ENCODE measurements at regions not wholly inside any gene's neighbourhood (a gene's known extent, or its start where the extent isn't known, plus 50 kb on each side); places are given as distances from the start of the nearest gene placed in this dataset.

DNA sequence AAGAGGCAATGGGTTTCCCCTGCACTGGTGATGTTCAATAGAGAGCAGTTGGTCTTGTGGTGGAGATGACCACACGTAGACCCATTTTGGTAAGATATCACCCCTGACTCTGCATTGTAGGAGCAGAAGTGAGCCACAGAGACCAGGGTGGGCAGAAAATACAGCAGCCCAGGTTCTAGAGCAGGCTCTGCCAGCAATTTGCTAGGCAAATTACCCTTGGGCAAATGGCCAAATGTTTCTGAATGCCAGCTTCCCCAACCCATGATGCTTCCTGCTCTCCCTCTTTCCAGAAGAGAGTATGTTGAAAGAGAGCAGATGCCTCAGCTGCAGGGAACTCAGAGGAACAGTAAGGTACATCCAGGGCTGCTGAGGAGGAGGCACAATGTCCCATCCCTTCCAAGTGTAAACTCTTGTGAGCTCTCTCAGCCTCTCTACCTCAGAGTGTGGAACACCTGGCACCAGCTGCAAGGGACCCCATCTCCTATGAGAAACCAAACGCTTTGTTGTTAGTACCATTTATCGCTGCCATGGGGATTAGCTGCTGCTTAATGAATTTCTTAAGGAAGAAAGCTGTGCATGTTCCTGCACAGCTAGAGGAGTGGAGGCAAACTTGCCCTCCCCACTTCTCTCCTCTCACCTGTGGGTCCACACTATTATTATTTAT is 317.5 kb upstream of the MOCS1 start:
- H3K27me3 Mint-ChIP-seq, result peaks cover 10% of the 10 kb centered on the region
- no peak overlapping the region for H3K4me3 Mint-ChIP-seq
- no peaks in the 10 kb centered on the region for H3K4me1 Mint-ChIP-seq
- no peak for DNase-seq
- CTCF ChIA-PET, result no interaction called here
- no peaks in the 10 kb centered on the region for H3K36me3 Mint-ChIP-seq (ENCODE audit: low read depth)
- no peaks in the 10 kb centered on the region for H3K9me3 Mint-ChIP-seq
- no peak overlapping the region for H3K27ac Mint-ChIP-seq
- POLR2A ChIA-PET, result no interaction called here

- Mint-ChIP-seq H3K9me3 (no peaks in the 10 kb centered on the region), H3K4me3 (no peak overlapping the region), H3K27me3 (peaks cover 4% of the 10 kb centered on the region), H3K27ac (no peak overlapping the region), H3K36me3 (ENCODE audit: low read depth) (no peaks in the 10 kb centered on the region), H3K4me1 (no peaks in the 10 kb centered on the region)
- POLR2A ChIA-PET, result no interaction called here
- DNase-seq, result no peak
- CTCF ChIA-PET, result no interaction called here
Measured at GRCh38 chr6:40249935-40250334, 315.7 kb upstream of the MOCS1 start.

- Mint-ChIP-seq H3K4me3 (no peak overlapping the region), H3K27ac (no peak overlapping the region), H3K27me3 (no peaks in the 10 kb centered on the region), H3K36me3 (ENCODE audit: low read depth) (no peaks in the 10 kb centered on the region), H3K4me1 (no peaks in the 10 kb centered on the region), H3K9me3 (peaks cover 3% of the 10 kb centered on the region)
- ChIA-PET POLR2A (no interaction called here), CTCF (no interaction called here)
- no peak for DNase-seq
Measured at GRCh38 chr6:40247516-40248115, 313.4 kb upstream of the MOCS1 start.

DNA sequence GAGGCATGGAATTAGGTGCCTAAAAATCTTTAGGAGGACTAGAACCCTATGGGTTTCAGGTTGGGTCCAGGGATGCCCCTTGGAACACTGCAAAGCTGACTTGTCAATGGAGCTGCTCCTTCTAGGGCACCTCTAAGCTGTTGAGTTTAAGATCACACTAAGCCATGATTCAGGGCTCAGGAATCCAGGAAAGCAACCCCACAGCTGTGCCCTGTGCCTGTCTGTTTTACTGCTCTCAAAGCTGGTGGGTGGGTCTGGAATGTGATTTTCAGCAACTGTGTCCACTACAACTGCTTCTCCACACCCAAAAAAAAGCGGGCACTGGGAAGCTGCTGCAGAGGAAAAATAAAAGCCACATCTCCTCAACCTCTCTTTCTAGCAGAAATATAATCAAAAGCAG is 310.4 kb upstream of the MOCS1 start:
- ChIA-PET POLR2A (no interaction called here), CTCF (no interaction called here)
- no peaks in the 10 kb centered on the region for H3K36me3 Mint-ChIP-seq (ENCODE audit: low read depth)
- DNase-seq, result no peak
- H3K4me3 Mint-ChIP-seq, result no peak overlapping the region
- H3K4me1 Mint-ChIP-seq, result no peaks in the 10 kb centered on the region
- peaks cover 3% of the 10 kb centered on the region for H3K9me3 Mint-ChIP-seq
- H3K27me3 Mint-ChIP-seq, result peaks cover 9% of the 10 kb centered on the region
- no peak overlapping the region for H3K27ac Mint-ChIP-seq

GRCh38 chr6:40232698-40233097 is 298.4 kb upstream of the MOCS1 start:
- Mint-ChIP-seq H3K4me3 (no peak overlapping the region), H3K27me3 (peaks cover 5% of the 10 kb centered on the region)
- CTCF ChIA-PET, result no interaction called here

GRCh38 chr6:40227735-40228134 is 293.5 kb upstream of the MOCS1 start:
- peaks cover 3% of the 10 kb centered on the region for H3K27me3 Mint-ChIP-seq
- DNase-seq, result no peak
- POLR2A ChIA-PET, result no interaction called here

More at GRCh38 chr6:40232698-40233097, 298.4 kb upstream of the MOCS1 start:
- peaks cover 5% of the 10 kb centered on the region for H3K9me3 Mint-ChIP-seq
- H3K4me1 Mint-ChIP-seq, result no peaks in the 10 kb centered on the region
- POLR2A ChIA-PET, result no interaction called here
- no peak for DNase-seq
- no peaks in the 10 kb centered on the region for H3K36me3 Mint-ChIP-seq (ENCODE audit: low read depth)
- H3K27ac Mint-ChIP-seq, result no peak overlapping the region

DNA sequence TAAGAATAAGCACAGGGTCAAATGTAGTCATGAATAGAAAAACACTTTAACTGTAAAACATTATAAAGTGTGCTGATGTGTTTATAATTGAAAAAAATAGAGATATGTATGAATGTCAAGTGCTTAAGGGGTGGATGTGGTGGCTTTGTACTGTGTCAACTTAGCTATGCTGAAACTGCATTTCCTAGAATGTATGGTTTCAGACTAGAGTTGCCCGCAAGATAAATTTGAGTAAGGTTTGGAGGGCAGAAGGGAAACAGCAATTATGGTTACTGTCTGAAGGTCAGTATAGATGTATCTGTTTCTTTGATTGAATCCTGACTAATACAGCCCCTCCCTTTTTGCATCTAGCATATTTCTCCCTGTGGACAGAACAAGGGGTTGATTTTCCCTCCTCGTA is 288.1 kb upstream of the MOCS1 start:
- H3K4me1 Mint-ChIP-seq, result no peaks in the 10 kb centered on the region
- ChIA-PET POLR2A (no interaction called here), CTCF (no interaction called here)
- no peak overlapping the region for H3K4me3 Mint-ChIP-seq
- DNase-seq, result no peak
- H3K27me3 Mint-ChIP-seq, result peaks cover 3% of the 10 kb centered on the region
- H3K27ac Mint-ChIP-seq, result no peak overlapping the region
- no peaks in the 10 kb centered on the region for H3K9me3 Mint-ChIP-seq
- H3K36me3 Mint-ChIP-seq (ENCODE audit: low read depth), result no peaks in the 10 kb centered on the region

More at GRCh38 chr6:40227735-40228134, 293.5 kb upstream of the MOCS1 start:
- CTCF ChIA-PET, result no interaction called here
- Mint-ChIP-seq H3K4me3 (no peak overlapping the region), H3K36me3 (ENCODE audit: low read depth) (no peaks in the 10 kb centered on the region), H3K9me3 (no peaks in the 10 kb centered on the region), H3K27ac (no peak overlapping the region), H3K4me1 (no peaks in the 10 kb centered on the region)

GRCh38 chr6:40219799-40220198 is 285.5 kb upstream of the MOCS1 start:
- no peak for DNase-seq
- POLR2A ChIA-PET, result no interaction called here
- H3K4me1 Mint-ChIP-seq, result no peaks in the 10 kb centered on the region
- no peak overlapping the region for H3K4me3 Mint-ChIP-seq
- no peaks in the 10 kb centered on the region for H3K36me3 Mint-ChIP-seq (ENCODE audit: low read depth)
- CTCF ChIA-PET, result no interaction called here
- no peaks in the 10 kb centered on the region for H3K9me3 Mint-ChIP-seq
- H3K27me3 Mint-ChIP-seq, result peaks cover 2% of the 10 kb centered on the region
- H3K27ac Mint-ChIP-seq, result no peak overlapping the region

DNA sequence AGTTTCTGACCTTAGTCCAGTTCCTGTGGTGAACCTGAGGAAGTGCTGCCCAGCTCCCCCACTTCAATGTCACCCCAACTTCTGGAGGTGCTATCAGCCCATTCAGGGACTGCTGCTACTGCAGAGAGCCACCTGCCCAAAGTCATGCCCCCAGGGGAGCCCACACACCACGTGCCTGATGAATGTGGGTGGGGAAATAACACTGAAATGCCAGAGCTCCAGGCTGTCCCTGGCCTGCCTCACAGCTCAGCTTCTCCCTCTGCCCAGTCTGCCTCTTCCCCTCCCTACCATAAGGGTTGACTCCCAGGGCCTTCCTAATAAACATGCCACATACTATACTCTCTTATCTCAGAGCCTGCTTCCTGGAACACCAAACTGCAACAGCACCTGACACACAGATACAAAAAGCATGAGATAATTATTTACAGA is 276.4 kb upstream of the MOCS1 start:
- Mint-ChIP-seq H3K27me3 (peaks cover 9% of the 10 kb centered on the region), H3K4me1 (no peaks in the 10 kb centered on the region), H3K27ac (no peak overlapping the region), H3K4me3 (no peak overlapping the region), H3K36me3 (ENCODE audit: low read depth) (no peaks in the 10 kb centered on the region), H3K9me3 (no peaks in the 10 kb centered on the region)
- no peak for DNase-seq
- CTCF ChIA-PET, result no interaction called here
- POLR2A ChIA-PET, result no interaction called here

- Mint-ChIP-seq H3K27me3 (peaks cover 11% of the 10 kb centered on the region), H3K27ac (no peak overlapping the region), H3K4me1 (no peaks in the 10 kb centered on the region), H3K36me3 (ENCODE audit: low read depth) (no peaks in the 10 kb centered on the region), H3K9me3 (peaks cover 9% of the 10 kb centered on the region), H3K4me3 (no peak overlapping the region)
- ChIA-PET POLR2A (no interaction called here), CTCF (no interaction called here)
- DNase-seq, result no peak
Measured at GRCh38 chr6:40205801-40206200, 271.5 kb upstream of the MOCS1 start.

DNA sequence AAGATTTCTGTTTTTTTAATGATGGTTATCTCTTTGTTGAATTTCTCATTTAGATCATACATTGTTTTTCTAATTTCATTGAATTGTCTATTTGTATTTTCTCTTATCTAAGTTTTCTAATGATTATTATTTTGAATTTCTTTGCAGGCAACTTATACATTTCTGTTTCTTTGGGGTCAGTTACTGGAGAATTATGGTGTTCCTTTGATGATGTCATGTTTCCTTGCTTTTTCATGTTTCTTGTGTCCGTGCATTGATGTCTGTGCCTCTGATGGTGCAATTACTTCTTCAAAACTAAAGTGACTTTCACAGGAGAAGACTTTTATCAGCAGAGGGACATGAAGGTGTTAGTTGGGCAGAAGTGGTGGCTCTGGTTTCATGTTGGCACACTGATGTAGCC is 270.7 kb upstream of the MOCS1 start:
- CTCF ChIA-PET, result no interaction called here
- Mint-ChIP-seq H3K4me3 (no peak overlapping the region), H3K9me3 (peaks cover 9% of the 10 kb centered on the region), H3K27ac (no peak overlapping the region), H3K4me1 (no peaks in the 10 kb centered on the region), H3K36me3 (ENCODE audit: low read depth) (no peaks in the 10 kb centered on the region), H3K27me3 (peaks cover 12% of the 10 kb centered on the region)
- no peak for DNase-seq
- POLR2A ChIA-PET, result no interaction called here

DNA sequence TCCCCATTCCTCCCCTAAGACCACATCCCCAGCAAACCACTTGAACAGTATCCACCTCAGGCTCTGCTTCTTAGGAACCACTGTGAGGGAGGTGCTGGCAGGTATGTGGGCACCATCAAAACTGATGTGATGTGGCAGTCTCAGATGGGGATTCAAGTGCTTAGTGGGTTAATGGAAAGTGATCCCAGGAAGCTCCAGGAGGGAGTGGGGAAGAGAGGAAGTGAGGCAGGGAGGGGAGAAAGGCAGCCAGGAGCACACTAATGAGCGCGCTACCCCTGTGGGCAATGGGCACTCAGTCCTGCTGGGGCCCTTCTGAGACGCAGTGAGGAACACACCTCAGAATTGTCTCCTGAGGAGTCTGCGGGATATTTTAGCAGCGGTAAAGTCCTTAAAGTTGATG is 263.1 kb upstream of the MOCS1 start:
- Mint-ChIP-seq H3K27ac (no peak overlapping the region), H3K4me1 (no peaks in the 10 kb centered on the region), H3K4me3 (no peak overlapping the region), H3K36me3 (ENCODE audit: low read depth) (no peaks in the 10 kb centered on the region), H3K27me3 (peaks cover 6% of the 10 kb centered on the region), H3K9me3 (peaks cover 2% of the 10 kb centered on the region)
- no peak for DNase-seq
- ChIA-PET POLR2A (no interaction called here), CTCF (no interaction called here)

- POLR2A ChIA-PET, result no interaction called here
Measured at GRCh38 chr6:40196135-40196518, 261.9 kb upstream of the MOCS1 start.

DNA sequence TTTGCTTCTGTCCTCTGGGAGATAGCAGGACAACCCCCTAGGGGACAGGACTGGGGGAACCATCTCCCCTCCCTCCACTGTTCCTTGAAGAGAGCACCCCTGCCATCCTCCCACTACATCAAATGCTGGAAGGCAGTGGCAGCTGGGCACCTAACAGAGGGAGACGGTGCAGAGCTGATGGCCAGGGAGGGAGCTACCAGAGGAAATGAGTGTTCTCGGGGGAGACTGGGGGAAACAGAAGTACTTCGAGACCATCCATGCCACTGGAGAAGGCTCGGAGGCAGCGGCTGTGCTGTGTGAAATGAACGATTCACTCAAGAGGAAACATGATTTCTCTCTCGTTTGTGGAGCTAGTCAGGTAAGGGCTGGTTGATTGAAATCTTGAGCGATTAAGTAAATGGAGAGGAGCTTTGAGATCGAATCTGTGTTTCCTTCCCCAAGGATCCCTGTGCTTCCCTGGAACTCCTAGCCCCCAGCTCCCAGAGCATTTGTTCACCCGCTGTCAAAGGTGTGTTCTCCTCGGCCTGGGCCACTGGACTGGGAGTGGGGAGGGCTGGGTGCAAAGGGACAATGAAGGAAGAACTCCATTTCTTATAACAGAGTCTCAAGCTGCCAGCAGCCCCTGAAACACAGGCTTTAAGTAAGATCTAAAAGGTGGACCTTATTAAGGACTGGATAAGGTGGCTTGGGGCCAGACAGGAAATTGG is 261.3 kb upstream of the MOCS1 start:
- no peaks in the 10 kb centered on the region for H3K36me3 Mint-ChIP-seq (ENCODE audit: low read depth)
- ChIA-PET POLR2A (no interaction called here), CTCF (no interaction called here)
- H3K27me3 Mint-ChIP-seq, result no peaks in the 10 kb centered on the region
- H3K27ac Mint-ChIP-seq, result no peak overlapping the region
- H3K9me3 Mint-ChIP-seq, result no peaks in the 10 kb centered on the region
- no peak for DNase-seq
- H3K4me3 Mint-ChIP-seq, result no peak overlapping the region
- H3K4me1 Mint-ChIP-seq, result no peaks in the 10 kb centered on the region

More at GRCh38 chr6:40196135-40196518, 261.9 kb upstream of the MOCS1 start:
- Mint-ChIP-seq H3K36me3 (ENCODE audit: low read depth) (no peaks in the 10 kb centered on the region), H3K4me1 (no peaks in the 10 kb centered on the region), H3K4me3 (no peak overlapping the region), H3K9me3 (no peaks in the 10 kb centered on the region), H3K27me3 (peaks cover 3% of the 10 kb centered on the region), H3K27ac (no peak overlapping the region)
- no peak for DNase-seq
- CTCF ChIA-PET, result no interaction called here
